Activated T-helper 1 cell treated with anti-CD3 and anti-CD28 coated beads, Interleukin-2, amount 50 U/mL, for 16 hours (primary cell): ENCODE measurements at regions not wholly inside any gene's neighbourhood (a gene's known extent, or its start where the extent isn't known, plus 50 kb on each side); places are given as distances from the start of the nearest gene placed in this dataset.

Experiments
- DNase-seq, 2 donors: peaks; one replicate each; pipeline ENCODE4 v3.0.0-alpha.2; 2020; ENCODE audit warnings: low read depth in 1 of 2, low spot score in 1 of 2

DNA sequence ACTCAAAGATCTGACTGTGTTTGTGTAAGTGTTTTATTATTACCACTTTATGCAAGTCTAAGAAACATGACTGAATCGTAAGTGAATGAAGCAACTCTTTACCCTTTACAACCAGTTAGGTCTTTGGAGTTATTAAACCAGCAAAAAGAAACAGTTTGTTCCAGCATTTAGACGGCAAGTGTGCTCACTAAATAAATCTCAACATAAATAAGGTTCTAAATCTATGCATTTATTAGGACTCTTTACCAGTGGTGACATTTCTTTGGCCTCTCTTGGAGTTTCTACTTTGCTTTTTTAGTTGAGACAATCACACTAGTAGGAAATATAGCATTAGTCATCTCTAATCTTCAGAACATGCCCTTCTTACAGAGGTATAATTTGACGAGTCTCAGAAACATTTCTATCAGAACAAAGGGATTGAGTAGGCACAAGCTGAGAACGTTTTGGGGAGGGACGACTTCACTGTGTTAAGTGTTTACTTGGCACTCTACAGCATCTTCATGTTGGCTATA, 739.9 kb upstream of the NR2F2 start:
- DNase-seq = no peak

DNA sequence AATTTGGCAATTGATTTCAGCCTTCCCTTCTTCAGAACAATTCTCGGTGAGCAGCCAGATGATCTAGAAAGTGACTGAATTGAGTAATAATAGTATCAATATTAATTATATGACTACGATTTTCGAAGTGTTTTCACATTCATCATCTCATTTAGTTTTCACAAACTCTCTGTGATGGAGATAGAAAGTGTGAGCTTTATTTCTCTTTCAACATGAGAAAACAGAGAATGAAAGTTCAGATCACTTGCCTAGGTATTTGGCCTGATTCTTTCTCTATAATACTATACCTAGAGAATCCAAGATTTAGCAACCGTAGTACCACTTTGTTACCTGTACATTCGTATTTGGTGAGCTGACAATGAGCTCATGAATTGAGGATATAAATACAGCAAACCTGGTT, 739.2 kb upstream of the NR2F2 start:
- DNase-seq = no peak

DNA sequence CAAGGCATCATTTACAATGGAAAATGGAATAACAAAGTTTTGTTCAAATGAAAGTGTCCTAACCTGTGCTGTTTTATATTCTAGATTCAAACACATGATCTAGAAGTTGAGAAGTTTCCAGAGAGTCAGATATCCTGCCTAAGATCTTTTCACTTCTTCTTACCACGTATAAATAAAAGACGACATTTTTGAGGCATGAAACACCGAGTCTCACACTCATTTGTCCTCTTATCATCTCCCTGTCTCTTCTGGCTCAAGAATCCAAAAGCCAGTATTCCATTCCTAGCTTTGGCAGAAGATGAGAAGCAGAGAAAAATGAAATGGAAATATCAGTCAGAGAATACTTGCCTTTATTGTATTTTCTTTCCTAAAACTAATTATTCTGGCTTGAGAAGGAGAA, 738.6 kb upstream of the NR2F2 start:
- DNase-seq = no peak

DNA sequence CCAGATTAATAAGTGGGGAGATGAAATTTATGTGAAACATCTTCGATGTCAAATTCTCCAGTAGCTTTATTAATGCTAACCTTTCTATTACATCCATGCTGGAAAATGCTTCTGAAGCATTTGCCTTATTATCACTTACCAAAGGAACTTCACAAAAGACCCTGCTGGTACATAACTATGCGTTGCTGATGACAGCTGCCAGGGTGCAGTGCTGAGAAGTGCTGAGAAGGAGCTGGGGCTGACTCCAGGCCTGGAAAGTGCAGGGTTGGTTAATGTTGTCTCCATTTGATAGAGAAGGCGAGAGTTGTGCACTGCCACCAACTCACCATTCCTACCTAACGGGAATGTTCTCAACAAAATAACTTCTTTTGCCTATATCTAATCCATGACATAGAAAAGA, 736.0 kb upstream of the NR2F2 start:
- DNase-seq = no peak

DNA sequence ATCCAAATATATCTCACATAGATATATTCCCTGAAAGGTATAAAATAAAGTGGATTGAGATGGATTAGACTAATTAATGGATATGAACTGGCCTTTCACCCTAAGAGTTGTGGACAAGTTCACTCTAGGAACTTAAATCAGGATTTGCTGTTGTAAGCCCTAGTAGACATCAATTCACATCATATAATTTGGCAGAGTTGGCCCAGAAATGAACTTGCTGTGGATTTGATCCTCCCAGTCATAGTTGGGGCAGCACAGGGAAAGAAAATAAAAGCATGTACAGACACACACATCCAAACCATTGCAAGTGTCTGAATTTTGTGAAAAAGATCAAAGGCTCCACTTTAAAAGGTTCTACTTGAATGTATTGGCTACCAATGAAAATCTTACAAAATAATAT, 734.7 kb upstream of the NR2F2 start:
- no peak for DNase-seq

DNA sequence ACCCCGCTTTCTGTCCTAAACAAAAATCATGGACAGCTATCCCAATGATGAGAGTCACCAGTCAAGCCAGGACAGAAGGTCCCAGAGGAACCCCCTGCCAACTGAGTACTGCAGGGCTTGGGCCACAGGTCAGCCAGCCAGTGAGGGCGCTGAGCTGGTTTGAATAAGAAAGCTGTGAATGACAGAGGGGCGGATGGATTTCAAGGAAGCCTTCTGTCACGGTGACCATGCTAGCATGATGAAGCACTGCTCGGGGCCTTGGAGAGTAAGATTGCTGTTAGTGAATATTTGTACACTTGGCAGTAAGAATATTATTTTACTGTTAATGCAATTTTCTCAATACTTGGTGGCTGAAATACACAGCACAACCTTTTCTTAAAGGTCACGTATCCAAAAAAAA, 734.0 kb upstream of the NR2F2 start:
- DNase-seq = no peak

DNA sequence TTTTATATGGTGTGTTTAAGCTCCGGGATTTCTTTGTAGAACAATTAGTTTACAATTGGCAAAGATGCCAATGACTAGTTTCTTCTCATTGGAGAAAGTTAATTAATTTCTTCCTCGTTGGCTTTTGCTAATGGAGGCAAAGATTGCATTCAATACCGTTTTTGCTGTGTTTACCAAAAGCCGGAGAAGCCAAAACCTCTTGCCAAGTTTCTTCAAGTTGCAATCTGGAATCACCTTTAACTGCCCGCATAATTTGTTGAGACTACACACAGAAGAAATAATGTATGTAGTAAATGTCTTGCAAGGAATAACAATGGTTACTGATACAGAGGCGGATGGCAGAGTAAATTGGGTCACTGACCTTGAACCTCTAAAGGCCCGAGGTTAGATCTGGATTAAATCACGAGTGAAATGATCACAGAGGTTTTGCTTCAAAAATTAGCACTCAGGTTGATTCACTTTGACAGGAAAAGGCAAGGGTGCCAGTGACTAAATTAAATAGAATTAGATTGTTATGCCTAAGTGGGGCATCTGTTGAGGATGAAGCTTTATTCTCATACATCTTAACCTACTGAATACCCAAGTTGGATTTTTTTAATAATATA, 732.1 kb upstream of the NR2F2 start:
- DNase-seq = no peak

DNA sequence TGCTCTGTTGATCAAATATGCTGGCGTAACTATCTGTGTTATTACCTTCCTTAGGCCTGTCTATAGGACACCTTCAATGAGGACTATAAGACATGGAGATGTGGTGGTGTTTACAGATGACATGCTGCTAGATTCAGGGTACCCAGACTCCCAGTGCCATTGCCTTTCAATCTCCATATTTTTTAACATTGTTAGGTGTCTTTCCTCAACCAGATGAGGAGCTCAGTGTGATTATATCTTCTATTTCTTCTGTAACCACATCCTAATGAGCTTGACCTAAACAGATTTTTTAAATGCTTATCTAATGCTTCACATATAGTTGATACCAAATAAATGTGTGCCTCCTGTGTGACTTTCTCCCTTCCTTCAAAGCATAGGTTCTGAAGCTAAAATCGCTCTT, 730.1 kb upstream of the NR2F2 start:
- DNase-seq = no peak

DNA sequence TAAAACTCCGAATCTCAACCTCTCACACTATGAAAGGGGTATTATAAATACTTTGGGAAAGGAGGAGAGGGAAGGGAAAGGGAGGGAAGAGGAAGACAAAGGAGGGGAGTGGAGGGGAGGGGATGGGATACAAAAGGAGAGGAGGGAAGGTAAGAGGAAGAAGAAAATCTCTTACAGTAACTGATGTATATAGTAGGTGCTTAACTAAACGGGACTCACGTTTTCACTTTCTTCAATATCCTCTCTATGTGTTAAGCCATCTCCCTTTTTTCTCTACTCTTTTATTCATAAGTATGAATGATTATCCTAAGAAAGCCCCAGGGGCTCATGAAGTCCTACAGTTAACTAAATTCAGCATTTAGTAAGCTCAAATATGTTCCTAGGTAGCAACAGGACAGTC, 729.6 kb upstream of the NR2F2 start:
- no peak for DNase-seq

DNA sequence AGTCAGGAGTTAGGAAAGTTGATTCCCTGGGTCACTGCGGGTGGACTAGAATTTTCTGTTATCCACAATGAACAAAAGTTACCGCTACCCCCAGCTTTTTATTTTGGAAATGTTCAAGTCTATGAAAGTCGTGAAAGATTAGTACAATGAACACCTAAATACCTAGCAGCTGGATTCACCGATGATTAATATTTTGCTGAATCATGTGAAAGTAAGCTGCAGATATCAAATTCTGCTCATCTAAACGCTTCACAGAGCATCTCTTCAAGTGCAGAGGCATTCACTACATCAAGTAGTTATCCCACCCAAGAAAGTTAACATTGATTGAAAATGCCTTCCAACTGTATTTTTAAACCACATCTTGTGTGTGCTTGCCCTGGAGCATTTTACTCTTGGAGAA, 729.0 kb upstream of the NR2F2 start:
- no peak for DNase-seq

DNA sequence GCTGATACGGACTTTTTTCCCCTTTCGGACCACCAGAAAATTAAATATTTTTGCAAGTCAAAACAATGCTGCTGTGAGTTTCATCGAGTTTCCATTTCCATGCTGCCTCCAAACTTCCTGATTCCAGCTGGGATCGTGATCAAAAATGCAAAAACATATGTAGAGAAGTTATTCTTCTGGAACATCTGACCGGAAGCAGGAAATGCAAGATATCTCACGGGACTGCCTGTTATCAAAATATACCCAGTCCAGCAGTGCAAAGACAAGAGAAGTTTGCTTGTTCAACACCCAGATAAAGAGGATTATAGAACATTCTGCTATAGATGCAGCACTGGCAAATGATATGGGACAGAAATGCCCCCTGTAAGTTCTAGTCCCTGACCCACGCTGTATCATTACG, 726.7 kb upstream of the NR2F2 start:
- no peak for DNase-seq

DNA sequence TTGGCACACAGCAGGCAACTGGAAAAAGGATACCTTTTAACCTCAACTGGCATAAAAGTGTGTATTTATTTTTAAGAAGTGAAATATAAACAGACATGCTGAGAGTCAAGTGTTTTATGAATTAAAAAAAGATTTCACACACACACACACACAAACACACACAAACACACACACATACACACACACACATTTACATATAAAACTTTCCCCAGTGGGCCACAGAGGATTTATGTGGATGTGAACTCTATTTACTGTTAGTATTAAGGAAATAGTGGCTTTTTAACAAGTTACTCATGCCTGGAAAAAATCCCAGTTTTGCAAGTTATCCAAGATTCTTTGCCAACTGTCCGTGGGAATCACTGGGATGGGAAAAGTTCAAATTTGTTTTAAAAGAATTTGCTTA, 725.9 kb upstream of the NR2F2 start:
- no peak for DNase-seq

DNA sequence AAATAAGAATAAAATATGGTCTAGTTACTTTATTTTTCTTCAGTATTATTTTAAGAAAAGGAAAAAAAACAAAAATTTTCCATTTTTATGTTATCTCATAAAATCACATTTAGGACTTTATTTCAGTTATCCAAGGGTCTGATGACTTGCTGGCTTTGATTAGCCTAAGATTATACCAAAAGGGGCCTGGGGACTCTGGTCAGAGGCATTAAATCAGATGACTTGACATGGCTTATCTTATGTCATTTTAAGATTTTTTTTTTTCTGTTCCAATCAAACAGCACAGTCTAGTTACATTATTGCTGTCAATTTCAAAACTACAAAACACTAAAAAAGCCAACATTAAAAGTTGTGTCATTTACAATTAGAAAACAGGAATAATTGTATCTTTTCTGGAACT, 725.4 kb upstream of the NR2F2 start:
- DNase-seq = no peak

DNA sequence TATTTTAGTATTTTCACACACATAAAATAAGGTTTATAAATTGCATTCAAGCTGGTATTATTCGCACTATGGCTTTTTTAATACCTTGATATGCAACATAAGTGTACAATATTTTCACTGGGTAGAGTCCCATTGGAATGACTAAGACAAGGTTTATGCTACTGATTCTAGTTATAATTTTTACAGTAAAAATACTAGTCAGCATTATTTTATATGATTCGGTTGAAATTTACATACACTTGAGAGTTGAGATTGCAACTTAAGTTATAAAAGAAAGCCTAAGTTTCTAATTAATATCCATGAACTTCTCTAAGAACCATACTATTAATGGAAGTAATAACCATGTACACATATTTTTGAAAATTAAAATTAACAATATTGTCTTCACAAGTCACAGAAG, 723.9 kb upstream of the NR2F2 start:
- no peak for DNase-seq

DNA sequence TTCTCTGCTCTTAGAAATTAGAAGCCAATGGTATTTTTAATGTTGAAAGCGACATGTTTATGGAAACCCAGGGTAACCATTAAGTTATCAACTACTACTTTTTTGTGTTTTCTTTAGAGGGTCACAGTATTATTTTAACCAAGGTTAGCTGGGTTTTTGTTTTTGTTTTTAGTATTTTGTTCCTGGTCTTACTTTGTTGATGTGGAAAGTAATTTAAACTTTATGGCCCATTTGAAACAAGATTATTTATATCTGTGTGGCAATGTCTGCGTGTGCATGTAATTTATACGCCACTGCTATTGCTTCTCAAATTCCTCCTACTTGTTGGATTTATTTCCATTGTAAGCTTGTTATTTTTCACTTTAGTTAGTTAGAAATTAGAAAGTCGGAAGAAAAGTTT, 722.1 kb upstream of the NR2F2 start:
- no peak for DNase-seq

DNA sequence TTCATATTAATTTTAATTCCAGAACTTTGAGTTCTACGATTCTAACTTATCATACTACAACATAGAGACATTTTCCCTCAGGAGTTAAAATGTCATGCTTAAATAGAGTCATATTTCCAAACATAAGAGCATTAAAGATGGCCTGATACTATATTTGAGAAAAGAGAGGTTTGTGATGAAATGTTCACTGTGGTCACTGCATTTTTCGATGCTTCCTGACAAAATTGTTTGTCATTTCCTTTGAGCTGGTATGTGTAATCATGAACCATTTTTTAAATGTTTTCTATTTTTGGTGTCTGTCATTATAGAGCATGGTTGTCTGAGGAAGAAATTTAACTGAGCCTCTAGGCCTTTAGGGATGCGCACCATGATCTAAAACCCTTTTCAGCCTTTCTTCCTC, 721.4 kb upstream of the NR2F2 start:
- no peak for DNase-seq

DNA sequence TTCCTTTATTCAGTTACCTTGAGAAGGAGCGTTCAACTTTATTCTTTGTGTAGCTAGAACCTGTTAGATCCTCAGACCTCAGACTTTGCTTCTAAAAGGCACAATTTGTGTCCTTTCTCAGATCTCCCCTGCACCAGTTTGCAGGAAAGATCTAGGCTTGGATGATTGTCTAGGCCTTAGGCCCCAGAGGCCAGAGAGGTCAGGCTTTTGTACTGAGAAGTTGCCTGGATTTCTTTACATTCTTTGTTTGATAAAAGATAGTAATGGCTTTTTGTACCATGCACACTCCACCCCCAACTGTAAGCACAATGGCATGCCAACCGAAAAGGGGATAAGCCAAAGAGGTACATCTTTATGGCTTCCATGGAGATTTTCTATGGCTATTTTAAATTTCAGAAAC, 719.6 kb upstream of the NR2F2 start:
- no peak for DNase-seq

DNA sequence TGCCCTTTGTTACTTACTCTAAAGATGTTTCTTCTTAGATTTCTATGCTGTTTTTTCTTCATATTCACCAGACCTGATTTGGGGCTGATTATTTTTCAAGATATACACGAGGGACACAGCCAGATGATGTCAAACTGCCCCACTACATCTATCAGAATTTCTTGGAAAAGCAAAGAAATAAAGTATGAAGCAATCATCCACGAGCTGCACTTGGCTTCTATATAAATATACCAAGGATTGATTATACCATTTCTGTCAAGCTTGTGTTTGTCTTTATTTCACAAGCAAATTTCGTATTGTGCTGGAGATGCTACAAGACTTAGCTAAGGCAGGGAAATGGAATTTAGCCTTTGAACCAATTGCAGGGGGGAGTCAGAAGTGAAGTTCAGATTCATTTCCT, 715.1 kb upstream of the NR2F2 start:
- no peak for DNase-seq

DNA sequence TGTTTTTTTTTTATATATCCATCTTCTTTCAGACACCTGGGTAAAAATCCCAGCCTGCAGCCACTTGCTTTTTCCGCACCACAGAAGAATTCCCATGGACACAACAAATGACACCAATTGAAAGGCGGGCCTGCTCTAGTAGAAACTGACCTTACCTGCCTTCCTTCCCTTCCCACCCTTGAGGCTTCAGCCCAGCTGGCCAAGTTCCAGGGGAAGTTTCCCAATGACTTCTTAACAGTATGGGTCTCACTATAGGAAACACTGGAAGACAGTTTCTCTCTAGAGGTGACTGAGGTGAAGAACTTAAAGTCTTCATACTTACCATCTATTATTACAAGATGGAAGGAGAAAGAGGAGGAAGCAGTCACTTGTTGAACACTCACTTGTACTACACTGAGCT, 714.2 kb upstream of the NR2F2 start:
- DNase-seq = no peak

DNA sequence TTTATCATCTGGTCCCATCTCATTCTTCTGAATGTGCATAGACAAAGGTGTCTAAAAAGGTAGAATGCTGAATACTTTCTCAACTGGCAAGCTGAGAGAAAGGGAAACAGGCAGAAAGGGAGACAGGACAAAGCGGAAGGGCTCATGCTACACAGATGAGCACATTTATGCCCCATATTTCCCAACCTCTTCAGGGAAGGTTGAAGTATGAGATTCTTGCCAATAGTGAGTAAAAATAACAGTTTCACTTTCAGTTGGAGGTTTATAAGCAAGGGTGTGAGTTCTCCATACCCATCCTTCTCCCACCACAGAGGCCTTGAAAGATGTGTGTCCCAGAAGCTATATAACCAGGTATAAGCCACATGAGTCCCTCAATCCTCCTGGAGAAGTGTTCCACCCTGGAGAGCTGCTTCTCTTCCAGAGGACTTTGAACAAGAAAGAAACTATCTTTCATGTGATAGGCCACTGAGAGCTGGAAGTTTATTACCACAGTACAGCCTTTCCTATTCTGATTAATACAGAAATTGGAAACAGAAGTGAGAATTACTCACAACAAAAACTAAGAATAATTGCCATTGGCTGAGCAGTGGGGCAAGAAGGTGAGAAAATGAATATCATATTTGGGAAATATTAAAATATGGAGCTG, 709.4 kb upstream of the NR2F2 start:
- DNase-seq = no peak

DNA sequence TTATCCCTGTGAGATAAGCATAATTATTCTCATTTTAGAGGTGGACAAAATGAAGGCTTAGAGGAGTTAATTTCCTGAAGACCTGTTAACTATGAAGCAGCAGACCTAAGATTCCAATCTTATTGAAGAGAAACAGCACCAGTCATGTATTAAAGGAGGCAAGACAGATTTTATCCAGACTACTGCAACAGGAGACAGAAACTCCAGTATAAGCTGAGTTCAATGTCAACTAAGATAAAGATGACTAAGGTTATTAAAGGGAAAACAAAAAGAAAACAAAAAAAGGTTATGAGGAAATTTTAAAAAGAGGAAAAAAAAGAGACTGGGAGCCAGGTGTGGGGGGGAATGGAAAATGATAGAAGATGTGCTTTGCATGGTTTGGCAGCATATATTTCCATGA, 707.7 kb upstream of the NR2F2 start:
- DNase-seq = no peak

DNA sequence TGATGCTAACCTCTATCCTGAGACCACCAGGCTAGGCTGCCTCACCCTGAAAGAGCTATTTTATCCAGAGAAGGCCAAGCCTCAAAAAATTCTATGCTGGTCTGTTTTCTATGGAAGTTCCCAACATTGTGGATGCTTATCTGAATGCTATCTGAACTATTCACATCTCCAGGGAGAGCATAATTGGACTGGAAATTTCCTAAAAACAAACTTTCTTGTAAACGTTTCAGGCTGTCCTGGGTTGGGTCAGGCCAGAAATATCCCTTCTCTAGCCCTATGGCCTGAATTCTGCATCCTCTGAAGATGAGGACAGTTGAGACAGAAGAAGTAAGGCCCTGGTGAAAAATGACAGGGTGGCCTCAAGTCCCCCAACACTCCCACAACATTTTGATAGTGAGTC, 706.4 kb upstream of the NR2F2 start:
- DNase-seq = no peak

DNA sequence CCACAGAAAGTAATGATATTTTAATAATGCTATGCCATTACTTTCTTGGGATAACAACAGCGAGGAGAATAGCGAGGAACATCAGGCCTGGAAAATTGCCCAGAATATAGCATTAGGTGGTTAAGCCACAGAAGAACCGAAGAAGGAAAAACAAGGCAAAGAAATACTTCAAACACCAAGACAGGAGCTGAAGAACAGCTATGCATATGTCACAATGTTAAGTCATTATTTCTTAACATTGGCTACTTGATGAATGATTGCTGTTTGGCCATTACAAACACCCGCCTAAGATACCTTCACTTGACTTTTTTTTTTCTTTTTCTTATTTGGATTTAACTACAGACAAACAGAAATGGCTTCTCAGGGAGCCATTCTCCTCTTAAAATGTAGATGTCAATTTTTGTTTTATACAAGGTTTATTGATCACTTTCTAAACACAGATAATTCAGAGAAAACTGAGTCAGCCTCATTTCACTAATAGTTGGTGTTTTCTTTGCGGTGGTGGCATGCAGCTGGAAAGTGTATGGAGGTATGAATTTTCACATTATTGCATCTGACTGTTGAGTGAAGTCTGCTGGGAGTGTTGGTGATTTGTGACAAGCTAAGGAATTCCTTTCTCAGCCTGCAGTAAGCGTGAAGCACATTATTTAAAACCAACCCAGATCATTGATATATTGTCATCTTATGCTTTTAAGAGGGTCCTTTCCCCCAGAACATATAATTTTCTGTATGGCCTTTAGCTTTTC, 705.7 kb upstream of the NR2F2 start:
- no peak for DNase-seq
